ENCODE measurements at regions not wholly inside any gene's neighbourhood (a gene's known extent, or its start where the extent isn't known, plus 50 kb on each side); places are given as distances from the start of the nearest gene placed in this dataset.
A peak's percentile ranks its signal among the peaks of the same experiment; 100 is the strongest.

GRCh38 chr20:17155401-17155800 lies 71.4 kb upstream of the PCSK2 start:
- H3K27me3 Mint-ChIP-seq (ENCODE audit: unreplicated experiment), result no peaks in the 10 kb centered on the region
- H3K36me3 Mint-ChIP-seq (ENCODE audit: unreplicated experiment), result no peaks in the 10 kb centered on the region
- H3K9me3 Mint-ChIP-seq (ENCODE audit: unreplicated experiment), result no peaks in the 10 kb centered on the region
- H3K4me1 Mint-ChIP-seq (ENCODE audit: low read depth, unreplicated experiment), result no peaks in the 10 kb centered on the region
- no peak overlapping the region for H3K27ac Mint-ChIP-seq (ENCODE audit: unreplicated experiment)
- H3K4me3 Mint-ChIP-seq (ENCODE audit: unreplicated experiment), result no peak overlapping the region
- DNase-seq, result no peak
- TF ChIP-seq CTCF (IDR thresholded peaks at IDR 0.05; ENCODE audit: partially characterized antibody, unreplicated experiment), result no peak

GRCh38 chr20:17158701-17159100 lies 68.1 kb upstream of the PCSK2 start:
- TF ChIP-seq CTCF (IDR thresholded peaks at IDR 0.05; ENCODE audit: partially characterized antibody, unreplicated experiment), result no peak
- Mint-ChIP-seq H3K4me1 (ENCODE audit: low read depth, unreplicated experiment) (peaks cover 5% of the 10 kb centered on the region), H3K4me3 (ENCODE audit: unreplicated experiment) (no peak overlapping the region), H3K9me3 (ENCODE audit: unreplicated experiment) (no peaks in the 10 kb centered on the region), H3K27ac (ENCODE audit: unreplicated experiment) (no peak overlapping the region), H3K36me3 (ENCODE audit: unreplicated experiment) (no peaks in the 10 kb centered on the region), H3K27me3 (ENCODE audit: unreplicated experiment) (no peaks in the 10 kb centered on the region)
- no peak for DNase-seq

GRCh38 chr20:17161673-17162481 lies 65.0 kb upstream of the PCSK2 start:
- no peaks in the 10 kb centered on the region for H3K27me3 Mint-ChIP-seq (ENCODE audit: unreplicated experiment)
- H3K9me3 Mint-ChIP-seq (ENCODE audit: unreplicated experiment), result no peaks in the 10 kb centered on the region
- no peak overlapping the region for H3K4me3 Mint-ChIP-seq (ENCODE audit: unreplicated experiment)
- peaks cover 5% of the 10 kb centered on the region for H3K4me1 Mint-ChIP-seq (ENCODE audit: low read depth, unreplicated experiment)
- TF ChIP-seq CTCF (IDR thresholded peaks at IDR 0.05; ENCODE audit: partially characterized antibody, unreplicated experiment), result no peak
- no peak for DNase-seq
- H3K27ac Mint-ChIP-seq (ENCODE audit: unreplicated experiment), result no peak overlapping the region
- H3K36me3 Mint-ChIP-seq (ENCODE audit: unreplicated experiment), result no peaks in the 10 kb centered on the region

- no peak for TF ChIP-seq CTCF (IDR thresholded peaks at IDR 0.05; ENCODE audit: partially characterized antibody, unreplicated experiment)
- no peak overlapping the region for H3K4me3 Mint-ChIP-seq (ENCODE audit: unreplicated experiment)
Observed at GRCh38 chr20:17168026-17168612, 58.7 kb upstream of the PCSK2 start.

GRCh38 chr20:17169585-17170136 lies 57.2 kb upstream of the PCSK2 start:
- Mint-ChIP-seq H3K4me1 (ENCODE audit: low read depth, unreplicated experiment) (peaks cover 27% of the 10 kb centered on the region), H3K27ac (ENCODE audit: unreplicated experiment) (peak overlapping the region; percentile 50), H3K36me3 (ENCODE audit: unreplicated experiment) (no peaks in the 10 kb centered on the region), H3K4me3 (ENCODE audit: unreplicated experiment) (peak overlapping the region; percentile 14), H3K9me3 (ENCODE audit: unreplicated experiment) (peaks cover 3% of the 10 kb centered on the region), H3K27me3 (ENCODE audit: unreplicated experiment) (peaks cover 5% of the 10 kb centered on the region)
- DNase-seq, result peak; percentile 77
- no peak for TF ChIP-seq CTCF (IDR thresholded peaks at IDR 0.05; ENCODE audit: partially characterized antibody, unreplicated experiment)

More at GRCh38 chr20:17168026-17168612, 58.7 kb upstream of the PCSK2 start:
- H3K27ac Mint-ChIP-seq (ENCODE audit: unreplicated experiment), result no peak overlapping the region
- no peaks in the 10 kb centered on the region for H3K36me3 Mint-ChIP-seq (ENCODE audit: unreplicated experiment)
- H3K9me3 Mint-ChIP-seq (ENCODE audit: unreplicated experiment), result peaks cover 3% of the 10 kb centered on the region
- DNase-seq, result no peak
- H3K27me3 Mint-ChIP-seq (ENCODE audit: unreplicated experiment), result peaks cover 5% of the 10 kb centered on the region
- H3K4me1 Mint-ChIP-seq (ENCODE audit: low read depth, unreplicated experiment), result peaks cover 27% of the 10 kb centered on the region
